ENCODE measurements at regions not wholly inside any gene's neighbourhood (a gene's known extent, or its start where the extent isn't known, plus 50 kb on each side); places are given as distances from the start of the nearest gene placed in this dataset.

DNA sequence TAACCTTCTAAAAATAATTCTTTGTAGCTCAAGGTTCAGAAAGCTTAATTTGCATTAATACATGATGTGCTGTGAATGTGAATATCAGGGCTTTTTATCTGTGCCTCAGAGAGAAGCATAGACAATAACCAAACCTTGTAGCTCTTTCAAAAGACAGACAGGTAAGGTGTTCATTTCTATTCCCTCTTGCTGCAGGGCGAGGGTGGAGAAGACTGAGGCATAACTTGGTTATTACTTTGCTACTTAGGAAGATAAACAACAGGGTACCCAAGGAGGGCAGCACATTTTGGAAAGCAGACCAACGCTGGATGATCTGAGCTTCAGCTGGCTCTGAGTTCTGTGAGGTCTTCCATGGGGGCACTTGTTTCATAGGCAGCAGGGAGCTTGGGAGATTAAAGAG lies 408.6 kb upstream of the RARB start:
- no peak for DNase-seq

DNA sequence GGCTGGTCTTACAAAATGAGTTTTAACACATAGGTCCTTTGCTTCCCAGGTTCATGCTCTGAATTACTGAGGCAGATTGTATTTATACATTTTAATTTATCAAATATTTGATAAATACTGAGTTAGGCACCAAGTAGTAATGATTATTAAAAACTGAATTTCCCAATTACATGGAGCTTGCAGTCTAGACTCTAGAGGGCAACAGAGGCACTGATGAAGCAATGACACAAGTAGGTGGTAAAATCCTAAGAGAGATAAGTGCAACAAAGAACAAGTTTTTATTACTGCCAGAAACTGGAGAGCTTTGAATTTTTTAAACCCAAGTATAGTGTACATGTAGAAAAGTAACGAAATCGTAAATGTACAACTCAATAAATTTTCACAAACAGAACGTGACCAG lies 406.2 kb upstream of the RARB start:
- no peak for DNase-seq

DNA sequence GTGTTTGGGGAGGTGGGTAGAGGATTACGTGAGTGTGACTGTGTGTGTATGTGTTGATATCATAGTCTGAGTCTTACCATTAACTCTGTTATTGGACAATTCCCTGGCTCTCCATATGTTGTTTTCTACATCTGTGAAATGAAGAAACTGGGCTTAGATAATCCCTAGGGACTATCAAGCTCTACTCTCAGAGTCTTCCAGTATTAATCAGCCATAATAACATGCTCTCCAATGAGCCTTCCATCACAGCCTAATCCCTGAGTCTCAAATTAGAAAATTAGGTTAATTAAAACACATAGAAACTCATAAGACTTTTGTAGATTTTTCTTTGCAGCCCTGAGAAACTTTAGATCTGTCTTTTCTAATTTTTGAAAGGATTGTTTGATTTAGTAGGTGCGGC lies 404.2 kb upstream of the RARB start:
- no peak for DNase-seq

DNA sequence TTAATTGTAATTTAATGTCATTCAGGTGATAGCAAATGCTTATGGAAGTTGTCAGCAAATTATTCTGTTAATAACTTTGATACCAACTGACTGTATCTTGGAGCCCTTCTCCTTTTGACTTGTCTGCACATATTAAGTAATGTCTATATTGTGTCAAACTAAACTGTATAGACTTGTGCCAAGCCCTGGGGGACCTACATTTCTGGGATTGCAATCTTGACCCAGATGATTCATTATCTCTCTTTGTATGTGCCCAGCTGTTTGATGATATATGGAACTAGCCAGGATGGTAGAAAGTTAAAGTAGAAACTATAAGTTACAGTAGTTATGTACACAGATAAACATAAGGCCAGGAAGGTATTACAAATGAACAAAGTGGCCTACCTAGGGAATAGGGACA lies 402.8 kb upstream of the RARB start:
- DNase-seq = no peak

DNA sequence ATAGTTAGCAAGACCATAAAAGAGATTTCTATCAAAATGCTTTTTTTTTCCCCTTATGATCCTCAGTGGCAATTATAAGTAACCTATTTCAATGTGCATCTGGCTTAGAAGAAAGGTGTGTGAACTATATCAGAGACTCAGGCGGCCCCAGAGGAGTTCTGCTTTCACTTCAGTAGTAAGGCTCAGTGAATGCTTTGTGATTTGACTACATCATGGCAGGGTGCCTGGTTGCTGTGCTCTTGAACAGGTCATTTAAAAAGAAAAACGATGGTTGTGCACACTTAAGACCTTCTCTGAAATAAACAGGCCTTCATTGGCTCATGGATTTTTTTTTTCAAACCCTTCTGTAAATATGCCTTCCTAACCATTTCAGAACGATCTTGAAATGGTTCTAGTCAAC lies 400.4 kb upstream of the RARB start:
- DNase-seq = no peak

DNA sequence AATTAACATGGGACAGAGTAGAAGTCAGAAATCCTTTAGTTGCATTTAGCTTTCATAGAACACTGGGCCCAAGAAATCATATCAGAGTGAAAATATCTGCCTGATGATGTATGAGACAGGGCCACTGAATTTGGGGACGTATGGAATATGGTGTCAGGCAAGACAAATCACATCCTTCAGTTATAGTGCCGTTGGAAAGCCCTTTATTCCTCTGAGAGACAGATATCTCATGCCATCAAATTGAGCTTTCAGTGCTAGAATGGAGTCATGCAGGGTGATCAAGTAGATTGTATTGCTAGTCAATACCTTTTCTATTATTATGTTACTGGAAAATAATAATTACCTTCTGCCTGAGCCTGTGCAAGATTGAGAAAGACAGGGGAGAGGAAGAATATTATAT lies 398.2 kb upstream of the RARB start:
- DNase-seq = no peak

DNA sequence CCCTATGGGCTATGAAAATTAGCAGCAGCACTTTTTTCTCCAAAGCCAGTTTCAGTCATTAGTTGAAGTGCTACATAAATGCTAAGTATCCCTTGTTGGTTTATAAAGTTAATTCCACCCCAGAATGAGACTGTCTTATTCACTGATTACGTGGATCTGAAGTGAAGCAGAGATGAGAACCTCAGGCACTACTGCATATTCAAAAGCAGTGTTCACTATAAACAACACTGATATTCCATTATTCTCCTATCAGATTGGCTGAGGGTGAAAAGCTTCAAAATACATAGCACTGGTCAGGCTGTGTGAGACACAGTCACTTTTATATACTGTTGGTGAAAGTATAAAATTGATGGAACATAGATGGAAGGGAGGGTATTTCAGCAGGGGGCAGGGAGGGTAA lies 395.7 kb upstream of the RARB start:
- DNase-seq = no peak

DNA sequence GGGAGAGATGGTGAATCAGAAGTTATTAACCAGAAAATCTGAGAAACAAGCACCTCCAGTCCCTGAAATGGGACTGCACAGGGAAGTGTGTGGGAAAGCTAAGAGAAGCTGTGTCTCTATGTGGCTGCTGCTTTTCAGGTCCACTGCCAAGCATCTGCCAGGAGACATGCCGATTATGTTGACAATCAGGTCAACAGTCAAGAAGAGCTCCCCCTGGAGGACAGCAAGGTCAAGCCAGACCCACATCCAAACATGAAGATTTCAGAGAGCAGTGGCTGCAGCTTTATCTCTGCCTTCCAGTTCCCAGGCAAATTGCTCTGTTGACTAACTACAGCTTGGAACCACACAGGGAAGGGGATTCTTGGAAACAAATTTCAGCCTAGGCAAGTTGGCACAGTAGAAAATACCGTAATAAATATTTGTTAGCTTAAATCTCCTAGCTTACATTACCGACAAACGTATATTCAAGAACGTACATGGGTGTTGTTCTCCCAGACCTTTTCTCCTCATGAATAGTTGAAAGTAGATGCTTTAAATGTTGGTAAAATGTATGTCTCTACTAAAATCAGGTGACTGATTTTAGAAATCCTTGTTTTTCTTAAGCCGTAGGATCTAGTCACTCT lies 394.5 kb upstream of the RARB start:
- peak; percentile 2 to 10 for DNase-seq

DNA sequence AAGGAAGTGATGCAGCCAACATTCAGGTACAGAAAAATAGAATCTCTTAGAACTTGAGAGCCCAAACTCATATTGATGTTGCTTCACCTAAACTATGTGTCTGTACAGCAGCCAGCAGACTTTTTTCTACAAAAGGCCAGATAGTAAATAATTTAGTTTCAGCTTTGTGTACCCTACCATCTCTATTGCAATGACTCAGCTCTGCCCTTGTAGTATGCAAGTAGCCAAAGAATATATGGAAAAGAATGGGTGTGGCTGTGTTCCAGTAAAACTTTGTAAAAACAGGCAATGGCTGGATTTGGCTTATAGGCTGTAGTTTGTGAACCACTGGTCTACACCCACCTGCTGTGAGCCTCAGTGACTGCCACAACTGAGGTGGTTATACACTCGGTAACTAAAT lies 392.5 kb upstream of the RARB start:
- DNase-seq = no peak

DNA sequence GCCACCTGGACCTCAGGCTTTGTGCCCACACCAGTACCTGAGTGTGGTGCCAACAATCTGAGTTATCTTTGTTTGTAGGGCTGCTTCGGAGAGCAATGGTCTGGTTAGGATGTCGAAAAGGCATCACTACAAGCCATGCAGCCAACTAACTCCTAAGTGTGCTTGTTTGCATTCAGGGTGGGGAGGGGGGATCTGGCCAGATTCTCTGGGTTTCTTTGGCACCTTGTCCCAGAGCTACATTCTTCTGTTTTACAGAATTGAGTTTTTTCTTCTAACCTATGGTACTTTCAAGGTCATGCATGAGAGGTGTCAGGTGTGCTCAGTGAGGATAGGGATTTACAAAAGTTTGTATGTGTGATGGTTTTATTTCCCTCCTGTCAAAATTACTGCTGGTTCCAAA lies 391.4 kb upstream of the RARB start:
- no peak for DNase-seq

DNA sequence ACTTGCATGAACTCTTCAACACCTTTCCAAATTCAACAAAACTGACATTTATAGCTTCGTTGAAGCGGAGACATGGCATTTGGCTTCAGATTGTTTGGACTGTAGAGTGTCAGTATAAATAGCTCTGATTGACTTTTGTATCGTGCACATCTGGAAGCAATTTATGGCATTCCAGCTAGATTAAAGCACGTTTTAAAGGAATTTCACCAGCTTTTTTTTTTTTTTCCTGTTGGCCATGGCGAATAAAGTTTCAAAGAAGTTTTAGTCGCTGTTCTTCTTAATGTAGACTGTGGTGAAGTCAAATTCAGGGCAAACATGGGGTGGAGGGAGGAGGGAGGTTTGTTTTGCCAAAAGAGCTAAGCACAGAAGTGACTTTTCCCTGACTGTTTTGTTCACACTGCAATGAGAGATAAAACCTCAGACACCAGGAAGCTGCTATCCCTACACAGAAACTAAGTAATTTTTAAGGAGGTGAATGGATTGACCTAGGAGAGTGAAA lies 391.0 kb upstream of the RARB start:
- DNase-seq = no peak

DNA sequence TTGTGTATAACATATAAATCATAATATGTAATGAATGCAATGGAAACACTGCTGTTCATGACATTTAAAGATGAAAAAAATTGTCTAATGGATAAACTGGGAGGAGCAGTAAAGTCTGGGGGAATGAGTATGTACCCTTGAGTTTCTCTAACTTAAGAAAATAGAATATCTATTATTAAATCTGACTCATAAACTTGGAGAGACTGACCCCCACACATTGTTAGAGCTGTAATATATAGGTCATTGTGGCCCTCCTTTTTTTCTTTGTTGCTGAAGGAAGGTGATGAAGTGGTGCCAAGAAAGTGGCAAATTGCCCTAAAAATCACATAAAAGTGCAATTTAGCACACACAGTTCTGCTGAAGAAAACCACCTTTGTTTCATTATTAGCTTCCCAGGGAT lies 389.8 kb upstream of the RARB start:
- DNase-seq = no peak

DNA sequence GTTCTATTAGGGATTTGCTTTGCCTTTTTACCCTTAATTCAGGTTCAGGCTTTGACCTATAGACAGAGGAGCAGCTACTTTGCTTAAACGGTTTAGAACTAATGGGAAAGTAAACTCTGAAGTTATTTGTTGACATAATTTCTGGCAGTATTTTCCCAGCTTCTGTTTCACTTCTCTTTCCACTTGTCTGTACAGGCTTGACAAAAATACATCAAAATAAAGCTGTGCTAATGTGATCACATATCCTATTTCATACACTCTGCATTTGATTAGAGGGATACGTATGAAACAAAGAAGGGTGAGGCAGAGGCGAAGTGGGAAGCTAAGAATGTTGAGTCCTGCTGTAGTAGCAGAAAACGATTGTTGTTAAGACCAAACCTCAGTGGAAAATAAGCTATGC lies 389.1 kb upstream of the RARB start:
- no peak for DNase-seq

DNA sequence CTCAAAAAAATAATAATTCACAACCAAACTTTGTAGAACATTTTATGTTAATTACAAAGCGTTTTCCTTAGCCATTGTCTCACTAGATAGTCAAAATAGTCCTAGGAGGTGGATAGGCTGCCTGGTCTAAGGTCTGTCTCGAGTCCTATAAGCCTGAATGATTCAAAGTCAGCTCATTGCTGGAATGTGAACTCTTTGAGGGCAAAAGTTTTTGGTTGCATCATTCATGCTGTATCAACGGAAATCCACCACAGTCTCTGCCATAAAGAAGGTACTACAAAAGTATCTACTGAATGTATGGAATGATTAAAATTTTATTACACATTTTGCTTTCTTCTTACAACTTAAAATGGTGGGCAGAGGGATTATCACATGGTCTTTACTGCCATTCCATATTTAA lies 387.3 kb upstream of the RARB start:
- DNase-seq = no peak

DNA sequence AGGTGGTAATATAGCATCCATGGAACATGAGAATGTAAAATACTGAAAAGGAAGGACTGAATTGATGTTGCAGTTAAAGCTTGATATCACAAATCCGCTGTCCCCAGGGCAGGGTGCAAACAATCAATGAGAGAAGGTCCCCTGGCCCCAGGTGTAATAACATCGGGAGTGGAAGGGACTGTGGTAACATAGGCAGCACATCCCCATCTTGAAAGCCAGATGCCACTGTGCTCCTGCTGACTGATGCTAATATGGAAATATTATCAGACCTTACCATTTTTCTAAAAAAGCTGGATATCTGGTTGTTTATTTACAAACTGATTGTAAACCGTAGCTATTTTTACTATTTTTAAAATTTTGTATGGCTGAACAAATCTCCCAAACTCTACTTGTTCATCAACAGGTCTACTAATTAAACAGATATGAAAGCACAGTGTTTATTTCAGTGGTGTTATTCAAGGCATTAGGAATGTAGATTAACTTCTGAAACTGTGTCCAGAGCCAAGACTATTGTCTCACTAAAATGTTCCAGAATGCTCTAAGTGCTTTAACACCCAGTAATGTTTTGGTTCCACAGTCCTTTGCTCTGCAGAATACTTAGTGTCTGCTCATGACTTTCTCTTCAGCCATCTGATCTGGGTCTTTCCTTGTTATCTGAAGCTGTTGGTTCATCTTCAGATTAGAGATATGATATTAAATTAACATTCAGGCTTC lies 386.0 kb upstream of the RARB start:
- DNase-seq = no peak

DNA sequence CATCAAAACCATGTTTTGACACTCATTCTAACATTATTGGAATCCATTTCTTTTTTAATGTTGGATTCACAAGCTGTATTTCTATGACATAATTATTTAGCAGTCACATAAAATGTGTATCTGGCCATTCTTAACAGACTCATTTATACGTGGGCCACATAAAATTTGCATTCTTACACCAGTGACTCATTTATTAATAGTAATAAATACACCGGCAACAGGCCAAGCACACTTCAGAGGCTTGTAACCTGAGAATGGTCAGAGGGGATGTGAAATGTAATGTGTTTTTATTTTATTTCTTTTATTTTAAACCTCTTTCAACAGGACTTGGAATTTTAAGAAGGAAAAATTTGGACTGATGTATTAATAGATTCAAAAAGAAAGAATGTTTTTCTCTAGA lies 384.9 kb upstream of the RARB start:
- no peak for DNase-seq

DNA sequence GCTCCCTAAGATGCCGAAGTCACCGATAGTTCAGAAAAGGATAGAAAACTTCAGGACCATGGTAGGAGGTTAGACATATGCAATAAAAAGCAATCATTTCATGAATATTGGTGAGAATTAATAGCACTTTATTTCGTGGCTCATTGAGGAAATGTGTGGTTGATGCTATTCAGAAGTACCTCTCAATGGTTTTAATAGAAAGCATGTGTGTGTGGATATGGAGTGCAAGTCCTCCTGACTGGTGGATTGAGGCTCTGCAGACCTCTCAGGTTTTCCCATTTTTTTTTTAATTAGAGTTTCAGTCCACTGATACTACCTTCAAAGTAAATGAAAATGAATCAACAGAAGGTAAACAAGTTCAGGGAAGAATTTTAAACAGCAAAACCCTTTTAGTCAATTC lies 384.3 kb upstream of the RARB start:
- no peak for DNase-seq

DNA sequence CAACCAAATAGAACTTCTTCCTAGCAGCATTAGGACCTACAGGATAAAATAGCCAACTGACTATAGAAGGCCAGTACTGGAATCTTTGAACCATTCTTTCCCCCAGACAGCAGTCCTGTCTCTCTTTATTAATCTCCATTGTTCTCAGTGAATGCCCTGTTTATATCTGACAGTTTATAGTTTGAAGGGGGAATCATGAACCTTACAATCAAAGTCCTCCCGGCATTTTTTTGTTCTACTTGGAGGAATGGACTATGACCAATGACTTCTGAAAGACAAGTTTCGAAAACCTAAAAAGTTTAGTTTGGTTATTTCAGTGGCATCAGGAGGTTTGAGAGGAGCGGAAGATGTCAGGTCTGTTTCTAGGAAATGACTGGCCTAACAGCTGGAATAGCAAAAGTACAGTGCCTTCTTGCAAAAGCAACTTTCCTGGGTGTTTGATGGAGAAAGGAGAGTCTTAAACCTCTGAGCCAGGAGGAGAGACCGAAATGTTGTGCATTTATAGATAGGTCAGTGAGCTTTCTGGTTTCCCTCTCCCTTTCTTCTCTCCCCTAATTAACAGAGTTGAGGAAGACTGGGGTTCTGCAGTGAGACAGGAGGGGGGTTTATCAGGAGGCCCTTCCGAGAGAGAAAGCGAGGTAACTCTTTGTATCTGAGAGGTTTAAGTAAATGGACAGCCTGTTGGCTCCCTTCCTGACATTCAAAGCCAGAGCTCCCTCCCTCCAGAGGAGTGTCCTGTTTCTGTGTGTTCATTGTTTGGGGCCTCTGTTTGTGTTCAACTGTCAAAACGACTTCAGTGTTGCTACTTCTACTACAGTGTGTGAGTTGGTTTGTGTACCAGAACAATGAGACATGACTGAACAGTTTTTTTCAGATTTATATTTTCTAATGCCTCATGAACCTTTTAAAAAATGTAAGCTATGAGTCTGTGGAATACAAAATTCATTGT lies 383.0 kb upstream of the RARB start:
- DNase-seq = no peak

DNA sequence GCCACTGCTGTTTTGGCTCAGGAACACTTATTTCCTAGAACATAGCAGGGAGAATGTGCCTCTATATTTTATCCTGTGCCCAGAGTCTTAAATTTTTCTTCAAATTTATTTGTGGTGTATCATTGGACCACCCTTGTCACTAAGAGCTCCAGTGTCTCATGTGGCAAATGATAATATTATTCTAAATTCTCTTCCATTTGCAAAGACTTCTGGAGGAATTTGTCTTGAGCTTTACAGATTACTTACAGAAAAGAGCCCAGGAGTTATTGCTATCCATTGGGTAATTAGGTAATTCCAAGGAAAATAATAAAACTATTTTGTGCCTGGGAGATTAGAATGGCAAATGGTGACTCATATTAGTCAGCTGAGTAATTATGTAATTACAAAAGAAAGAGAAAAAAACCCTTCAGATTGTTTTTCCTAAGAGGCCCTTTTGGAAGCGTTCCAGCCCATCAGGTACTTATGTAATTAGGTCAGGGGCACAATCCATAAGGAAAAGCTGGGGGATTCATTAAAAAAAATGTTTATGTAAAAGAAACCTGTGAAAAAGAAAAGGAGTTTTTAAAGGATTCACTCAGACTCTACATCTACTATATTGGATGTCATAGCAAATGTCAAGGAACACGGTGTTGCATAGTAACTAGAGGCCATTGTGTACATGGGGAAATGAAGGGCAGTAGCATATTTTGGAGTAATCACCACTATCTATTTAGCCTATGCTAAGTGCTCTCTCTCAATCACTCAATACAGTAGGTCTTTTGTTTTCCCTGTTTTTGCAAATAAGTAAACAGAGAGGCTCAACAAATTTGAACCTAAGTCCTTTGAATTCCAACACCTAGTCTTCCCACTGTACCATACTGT lies 380.9 kb upstream of the RARB start:
- no peak for DNase-seq

DNA sequence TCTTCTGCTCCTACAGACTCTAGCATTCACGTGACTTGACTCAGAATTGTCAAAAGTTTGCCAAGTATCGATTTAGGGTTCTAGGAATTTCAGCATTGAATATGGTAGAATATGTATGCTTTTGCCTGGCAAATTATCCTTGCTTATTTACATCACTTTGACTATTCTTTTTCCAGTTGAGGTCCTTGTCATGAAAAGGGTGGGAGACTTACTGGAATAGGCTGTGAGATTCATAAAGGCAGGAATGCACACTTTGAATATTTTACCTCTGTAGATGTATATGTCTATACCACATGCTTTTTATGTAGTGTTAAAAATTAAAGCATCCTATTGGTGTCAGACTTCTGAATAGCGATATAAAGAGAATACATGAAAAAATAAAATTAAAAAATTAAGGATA lies 378.8 kb upstream of the RARB start:
- no peak for DNase-seq

DNA sequence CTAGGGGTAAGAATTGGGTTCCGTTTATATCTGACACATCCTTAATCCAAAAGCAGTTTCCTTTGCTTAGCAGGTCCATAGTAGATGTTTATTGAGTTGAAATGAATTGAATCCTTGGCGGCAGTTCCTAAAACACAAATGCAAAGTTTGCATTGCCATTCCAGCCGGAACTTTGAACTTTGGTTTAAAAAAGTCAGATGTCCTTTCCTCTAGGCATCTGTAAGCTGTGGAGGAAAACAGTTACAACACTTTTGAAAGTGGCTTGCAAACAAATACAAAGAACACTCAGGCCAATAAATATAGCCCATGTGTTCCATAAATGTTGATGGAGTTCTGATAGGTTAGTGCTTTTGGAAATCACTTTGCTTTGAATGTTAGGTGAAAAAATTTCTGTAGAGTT lies 374.7 kb upstream of the RARB start:
- DNase-seq = no peak

DNA sequence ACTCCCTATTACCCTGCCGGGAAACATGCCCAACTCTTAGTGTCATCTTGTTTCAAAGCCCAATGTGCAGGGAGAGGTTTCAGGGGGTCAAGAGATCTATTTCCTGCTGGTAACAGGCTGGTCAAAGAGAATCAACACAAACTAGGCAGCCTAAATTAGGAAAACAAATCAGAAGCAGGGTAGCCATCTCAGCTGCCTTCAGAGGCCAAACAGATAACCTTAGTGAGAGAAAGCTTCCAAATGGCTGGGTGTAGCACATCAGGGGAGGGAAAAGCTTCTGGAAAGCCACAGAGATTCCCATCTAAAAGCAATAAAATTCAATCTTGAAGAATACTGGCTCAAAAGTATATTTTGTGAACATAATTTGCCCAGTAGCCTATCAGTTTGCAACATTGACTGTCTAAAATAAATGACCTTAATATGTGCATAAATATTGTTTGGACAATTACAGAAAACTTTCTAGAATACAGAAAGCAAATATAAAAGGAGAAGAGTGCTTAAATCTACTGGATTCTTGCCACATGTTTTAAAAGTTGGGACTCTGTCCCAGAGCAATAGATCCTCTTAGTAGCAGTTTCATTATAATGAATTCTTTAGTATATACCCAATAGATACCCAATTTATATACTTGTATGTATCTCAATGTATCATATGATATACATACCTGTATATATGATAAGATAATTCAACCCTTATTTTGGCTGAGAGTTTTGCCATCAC lies 371.9 kb upstream of the RARB start:
- DNase-seq = no peak
